ENCODE measurements at regions not wholly inside any gene's neighbourhood (a gene's known extent, or its start where the extent isn't known, plus 50 kb on each side); places are given as distances from the start of the nearest gene placed in this dataset.

DNA sequence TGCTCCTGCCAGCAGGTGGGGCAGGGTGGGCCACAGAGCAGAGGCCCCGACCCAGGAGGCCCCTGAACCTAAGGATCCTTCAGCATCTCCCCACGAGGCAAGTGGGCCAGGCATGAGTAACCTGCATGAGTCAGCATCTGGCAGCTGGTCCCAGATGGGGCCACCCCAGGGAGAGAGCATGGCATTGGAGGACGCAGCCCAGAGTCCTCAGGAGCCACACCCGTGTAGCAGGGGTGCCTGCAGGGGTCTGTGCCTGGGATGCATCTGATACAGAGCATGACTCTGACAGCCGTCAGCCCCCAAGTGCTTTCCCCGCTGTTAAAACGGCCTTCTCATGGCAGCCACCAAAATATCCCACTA, 185.6 kb upstream of the SALL3 start:
- Histone ChIP-seq H3K36me3 (ENCODE audit: insufficient read depth) (no peaks in the 10 kb centered on the region), H3K79me2 (ENCODE audit: insufficient read depth, low read depth) (no peaks in the 10 kb centered on the region), H3K9ac (no peak overlapping the region), H3K27ac (no peak overlapping the region), H3K4me3 (IDR thresholded peaks at IDR 0.05; ENCODE audit: insufficient read depth, low read depth, low read length) (no peak overlapping the region), H3K27me3 (ENCODE audit: insufficient read depth, low read depth) (no peaks in the 10 kb centered on the region), H4K20me1 (ENCODE audit: insufficient read depth) (no peaks in the 10 kb centered on the region), H3K4me2 (no peak overlapping the region), H2AFZ (ENCODE audit: low read depth) (no peak overlapping the region), H3K4me1 (ENCODE audit: low read depth, poor library complexity, severe bottlenecking) (no peaks in the 10 kb centered on the region)
- no peak for TF ChIP-seq CTCF (conservative IDR thresholded peaks at IDR 0.05; ENCODE audit: low read depth, low read length)

DNA sequence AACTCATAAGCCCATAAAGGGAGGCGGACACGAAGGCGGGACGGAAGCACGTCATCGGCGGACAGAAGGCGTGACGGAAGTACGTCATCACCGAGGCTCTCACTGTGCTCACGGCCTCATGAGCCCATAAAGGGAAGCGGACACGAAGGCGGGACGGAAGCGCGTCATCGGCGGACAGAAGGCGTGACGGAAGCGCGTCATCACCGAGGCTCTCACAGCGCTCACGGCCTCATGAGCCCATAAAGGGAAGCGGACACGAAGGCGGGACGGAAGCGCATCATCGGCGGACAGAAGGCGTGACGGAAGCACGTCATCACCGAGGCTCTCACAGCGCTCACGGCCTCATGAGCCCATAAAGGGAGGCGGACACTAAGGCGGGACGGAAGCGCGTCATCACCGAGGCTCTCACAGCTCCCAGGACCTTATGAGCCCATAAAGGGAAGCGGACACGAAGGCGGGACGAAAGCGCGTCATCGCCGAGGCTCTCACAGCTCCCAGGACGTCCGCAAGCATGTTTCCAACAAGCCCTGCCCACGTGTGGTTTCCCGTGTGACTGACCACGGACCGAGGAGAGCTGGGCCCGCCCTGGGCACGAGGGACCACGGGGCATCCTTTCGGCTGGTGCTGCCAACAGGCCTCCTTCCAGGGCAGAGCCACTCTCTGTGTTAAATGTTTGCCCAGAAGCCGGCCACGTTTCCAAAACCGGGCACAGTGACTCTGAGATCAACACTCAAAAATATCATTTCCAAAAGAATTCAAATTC, 182.7 kb upstream of the SALL3 start:
- no peak for TF ChIP-seq CTCF (conservative IDR thresholded peaks at IDR 0.05; ENCODE audit: low read depth, low read length)
- H3K79me2 ChIP-seq (ENCODE audit: insufficient read depth, low read depth), result no peaks in the 10 kb centered on the region
- no peaks in the 10 kb centered on the region for H3K27me3 ChIP-seq (ENCODE audit: insufficient read depth, low read depth)
- no peak overlapping the region for H3K4me3 ChIP-seq (IDR thresholded peaks at IDR 0.05; ENCODE audit: insufficient read depth, low read depth, low read length)
- no peak overlapping the region for H2AFZ ChIP-seq (ENCODE audit: low read depth)
- H4K20me1 ChIP-seq (ENCODE audit: insufficient read depth), result no peaks in the 10 kb centered on the region
- no peak overlapping the region for H3K4me2 ChIP-seq
- no peaks in the 10 kb centered on the region for H3K4me1 ChIP-seq (ENCODE audit: low read depth, poor library complexity, severe bottlenecking)
- H3K27ac ChIP-seq, result no peak overlapping the region
- no peak overlapping the region for H3K9ac ChIP-seq
- no peaks in the 10 kb centered on the region for H3K36me3 ChIP-seq (ENCODE audit: insufficient read depth)

DNA sequence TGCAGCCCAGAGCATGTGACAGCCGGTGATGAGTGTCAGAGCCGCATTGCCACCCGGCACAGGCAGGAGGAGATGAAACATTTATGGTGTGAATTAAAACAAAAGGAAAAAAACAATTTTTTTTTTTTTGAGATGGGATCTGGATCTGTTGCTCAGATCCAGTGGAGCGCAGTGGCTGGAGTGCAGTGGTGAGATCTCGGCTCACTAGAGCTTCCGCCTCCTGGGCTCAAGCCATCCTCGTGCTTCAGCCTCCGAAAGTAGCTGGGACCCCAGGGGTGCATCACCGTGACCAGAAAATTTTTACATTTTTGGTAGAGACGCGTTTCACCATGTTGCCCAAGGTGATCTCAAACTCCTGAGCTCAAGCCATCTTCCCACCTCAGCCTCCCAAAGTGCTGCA, 182.1 kb upstream of the SALL3 start:
- Histone ChIP-seq H3K4me3 (IDR thresholded peaks at IDR 0.05; ENCODE audit: insufficient read depth, low read depth, low read length) (no peak overlapping the region), H3K27me3 (ENCODE audit: insufficient read depth, low read depth) (no peaks in the 10 kb centered on the region), H4K20me1 (ENCODE audit: insufficient read depth) (no peaks in the 10 kb centered on the region), H2AFZ (ENCODE audit: low read depth) (no peak overlapping the region), H3K79me2 (ENCODE audit: insufficient read depth, low read depth) (no peaks in the 10 kb centered on the region), H3K4me1 (ENCODE audit: low read depth, poor library complexity, severe bottlenecking) (no peaks in the 10 kb centered on the region), H3K4me2 (no peak overlapping the region), H3K36me3 (ENCODE audit: insufficient read depth) (no peaks in the 10 kb centered on the region), H3K9ac (no peak overlapping the region), H3K27ac (no peak overlapping the region)
- TF ChIP-seq CTCF (conservative IDR thresholded peaks at IDR 0.05; ENCODE audit: low read depth, low read length), result no peak

DNA sequence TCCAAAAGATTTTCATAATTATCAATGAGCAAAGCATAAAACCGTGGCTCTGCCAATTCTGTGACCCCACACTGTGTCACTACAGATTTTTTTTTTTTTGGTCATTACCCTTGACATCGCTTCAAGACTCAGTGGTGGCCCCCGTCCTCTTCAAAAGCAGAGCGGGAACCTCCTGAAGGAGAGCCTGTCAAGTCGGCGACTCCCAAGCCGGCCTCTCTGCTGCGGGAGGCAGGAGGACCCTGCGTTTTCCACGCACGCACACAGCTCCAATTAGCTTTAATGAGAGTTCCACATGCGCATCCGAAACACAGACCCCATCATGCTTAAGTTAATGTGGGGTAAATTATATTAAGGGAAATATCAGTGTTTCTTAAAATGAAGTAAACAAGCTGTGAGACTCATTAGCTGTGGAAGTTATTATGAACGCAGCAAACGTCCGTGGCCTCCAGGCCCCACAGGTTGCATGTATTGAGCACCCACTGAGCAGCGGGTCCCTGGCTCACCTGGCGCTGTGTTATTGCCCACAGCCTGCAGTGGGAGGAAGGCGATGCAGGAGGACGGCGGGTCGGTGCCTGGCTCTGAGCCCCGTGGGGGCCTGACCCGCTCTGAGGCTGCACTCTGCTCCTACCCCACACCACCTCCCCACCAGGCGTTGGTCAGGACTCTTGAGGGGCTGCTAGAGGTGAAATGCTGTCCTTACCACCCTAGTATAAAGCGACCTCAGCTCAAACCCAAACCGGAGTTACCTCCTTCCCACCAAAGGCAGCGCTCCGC, 181.0 kb upstream of the SALL3 start:
- H3K36me3 ChIP-seq (ENCODE audit: insufficient read depth), result no peaks in the 10 kb centered on the region
- no peak for TF ChIP-seq CTCF (conservative IDR thresholded peaks at IDR 0.05; ENCODE audit: low read depth, low read length)
- no peak overlapping the region for H3K27ac ChIP-seq
- H3K27me3 ChIP-seq (ENCODE audit: insufficient read depth, low read depth), result no peaks in the 10 kb centered on the region
- H3K4me3 ChIP-seq (IDR thresholded peaks at IDR 0.05; ENCODE audit: insufficient read depth, low read depth, low read length), result no peak overlapping the region
- no peak overlapping the region for H3K9ac ChIP-seq
- H3K4me1 ChIP-seq (ENCODE audit: low read depth, poor library complexity, severe bottlenecking), result no peaks in the 10 kb centered on the region
- no peak overlapping the region for H2AFZ ChIP-seq (ENCODE audit: low read depth)
- H3K4me2 ChIP-seq, result no peak overlapping the region
- no peaks in the 10 kb centered on the region for H3K79me2 ChIP-seq (ENCODE audit: insufficient read depth, low read depth)
- no peaks in the 10 kb centered on the region for H4K20me1 ChIP-seq (ENCODE audit: insufficient read depth)

Data from KMS-11 (cell line).